SK-N-SH (cell line): ENCODE measurements at regions not wholly inside any gene's neighbourhood (a gene's known extent, or its start where the extent isn't known, plus 50 kb on each side); places are given as distances from the start of the nearest gene placed in this dataset.

Source experiments
- CTCF ChIA-PET: fragments of 300-600, 350-600 bp; formaldehyde crosslinking; extraction: SDS; loops from one replicate; lab custom pipeline; 2021; lab: Yijun Ruan, JAX
- POLR2A ChIA-PET: fragments of 350-600 bp; sonication (Branson Sonifier 250); formaldehyde crosslinking; extraction: SDS; loops from one replicate; lab custom pipeline; 2020; ENCODE audit warnings: antibody characterized with exemption, inconsistent platforms; lab: Yijun Ruan, JAX
- DNase-seq: peaks from one replicate; pipeline ENCODE4 v3.0.0; 2012
- H2AFZ ChIP-seq: fragments of 200-600 bp; sonication (generic); 2 replicates; pipeline ENCODE4 v1.8.1; 2016; ENCODE audit warnings: antibody characterized with exemption, mild to moderate bottlenecking, low read depth
- H3F3A ChIP-seq: fragments of 200-600 bp; sonication (generic); replicated peaks from 2 replicates; pipeline ENCODE3; 2016; ENCODE audit warnings: antibody characterized with exemption, mild to moderate bottlenecking; ENCODE audit not compliant: insufficient read depth
- H3K27ac ChIP-seq, 2 experiments: fragments of 200-500 bp in 1 of 2; fragments of 200-600 bp in 1 of 2; sonication (Bioruptor generic) in 1 of 2; sonication (generic), shearing (Covaris generic) in 1 of 2; 2 replicates each; pipeline versions ENCODE4 v1.5.1 to v1.6.1; 2014 to 2016; ENCODE audit warnings: low read depth in 2 of 2, inconsistent platforms in 1 of 2, low read length in 1 of 2, mild to moderate bottlenecking in 1 of 2, mixed read lengths in 1 of 2
- H3K27me3 ChIP-seq: fragments of 200-600 bp; sonication (generic), shearing (Covaris generic); 2 replicates; pipeline ENCODE4 v1.6.1; 2016; ENCODE audit warnings: mixed run types; ENCODE audit not compliant: insufficient read depth
- H3K36me3 ChIP-seq, 2 experiments: fragments of 200-500 bp in 1 of 2; fragments of 200-600 bp in 1 of 2; sonication (Bioruptor generic) in 1 of 2; sonication (generic) in 1 of 2; replicated peaks in 1 of 2; 2 replicates each; pipeline versions ENCODE3 to v1.5.1; 2014 to 2016; ENCODE audit warnings: low read length in 1 of 2, mild to moderate bottlenecking in 1 of 2; ENCODE audit not compliant: insufficient read depth in 2 of 2, control insufficient read depth in 1 of 2
- H3K4me1 ChIP-seq, 2 experiments: fragments of 200-500 bp in 1 of 2; fragments of 200-600 bp in 1 of 2; sonication (Bioruptor generic) in 1 of 2; sonication (generic), shearing (Covaris generic) in 1 of 2; 2 replicates each; pipeline versions ENCODE4 v1.5.1 to v1.6.1; 2014 to 2016; ENCODE audit warnings: low read depth in 1 of 2, low read length in 1 of 2, mixed run types in 1 of 2; ENCODE audit not compliant: insufficient read depth in 2 of 2, control insufficient read depth in 1 of 2
- H3K4me2 ChIP-seq: fragments of 200-600 bp; sonication (generic), shearing (Covaris generic); 2 replicates; pipeline ENCODE4 v1.6.1; 2017; ENCODE audit warnings: mixed run types
- H3K4me3 ChIP-seq, 2 experiments: fragments of 200-500 bp in 1 of 2; fragments of 200-600 bp in 1 of 2; sonication (Bioruptor generic) in 1 of 2; sonication (generic), shearing (Covaris generic) in 1 of 2; 2 replicates each; pipeline versions ENCODE4 v1.5.1 to v1.8.1; 2014 to 2016; ENCODE audit warnings: low read depth in 2 of 2, inconsistent platforms in 1 of 2, low read length in 1 of 2, mild to moderate bottlenecking in 1 of 2, mixed read lengths in 1 of 2, moderate library complexity in 1 of 2
- H3K79me2 ChIP-seq: fragments of 200-600 bp; sonication (generic); 2 replicates; pipeline ENCODE4 v1.8.1; 2017; ENCODE audit warnings: mild to moderate bottlenecking; ENCODE audit not compliant: insufficient read depth
- H3K9ac ChIP-seq: fragments of 200-600 bp; sonication (generic); 2 replicates; pipeline ENCODE4 v1.6.1; 2017; ENCODE audit warnings: mixed run types
- H3K9me2 ChIP-seq: fragments of 200-600 bp; sonication (generic); 2 replicates; pipeline ENCODE4 v1.6.1; 2017; ENCODE audit warnings: mixed run types
- H3K9me3 ChIP-seq: fragments of 200-600 bp; sonication (generic); 2 replicates; pipeline ENCODE4 v1.6.1; 2017; ENCODE audit warnings: mixed run types, mild to moderate bottlenecking, moderate library complexity
- H4K20me1 ChIP-seq: fragments of 200-600 bp; sonication (generic); 2 replicates; pipeline ENCODE4 v1.6.1; 2017; ENCODE audit warnings: mild to moderate bottlenecking, mixed run types; ENCODE audit not compliant: insufficient read depth
- ELF1 ChIP-seq: IDR thresholded peaks from 2 replicates; pipeline ENCODE4 v1.4.0; 2012
- EP300 ChIP-seq, 2 experiments: IDR thresholded peaks; 2 replicates each; pipeline versions ENCODE4 v1.4.0 to v1.6.1; 2012; ENCODE audit warnings: borderline replicate concordance in 1 of 2, low read depth in 1 of 2, low read length in 1 of 2
- EZH2phosphoT487 ChIP-seq: fragments of 200-600 bp; sonication (generic); IDR thresholded peaks from 2 replicates; pipeline ENCODE4 v1.6.1; 2017; ENCODE audit warnings: low read depth, mixed run types, mild to moderate bottlenecking, antibody characterized with exemption, moderate library complexity, borderline replicate concordance
- FOXJ3 ChIP-seq: sonication (generic); formaldehyde crosslinking; IDR thresholded peaks from 2 replicates; pipeline ENCODE4 v1.5.1; 2020; ENCODE audit warnings: mild to moderate bottlenecking, missing genetic modification reagents
- FOXM1 ChIP-seq: IDR thresholded peaks from 2 replicates; pipeline ENCODE4 v1.4.0; 2012; ENCODE audit warnings: low read depth, mild to moderate bottlenecking
- GABPA ChIP-seq: IDR thresholded peaks from 2 replicates; pipeline ENCODE4 v1.4.0; 2012; ENCODE audit warnings: low read depth, mild to moderate bottlenecking
- JUND ChIP-seq: IDR thresholded peaks from 2 replicates; pipeline ENCODE4 v1.4.0; 2012
- MEF2A ChIP-seq: IDR thresholded peaks from 2 replicates; pipeline ENCODE4 v1.4.0; 2012; ENCODE audit warnings: low read depth, borderline replicate concordance
- MXI1 ChIP-seq: IDR thresholded peaks from 2 replicates; pipeline ENCODE4 v1.6.1; 2012; ENCODE audit warnings: mild to moderate bottlenecking, low read depth, low read length, improper control_type of control experiment
- NFIC ChIP-seq: IDR thresholded peaks from 2 replicates; pipeline ENCODE4 v1.4.0; 2012; ENCODE audit warnings: borderline replicate concordance
- NRF1 ChIP-seq: IDR thresholded peaks from 2 replicates; pipeline ENCODE4 v1.6.1; 2012; ENCODE audit warnings: low read depth, mild to moderate bottlenecking, low read length
- PBX3 ChIP-seq: IDR thresholded peaks from 2 replicates; pipeline ENCODE4; 2012
- POLR2AphosphoS5 ChIP-seq: IDR thresholded peaks from 2 replicates; pipeline ENCODE4 v1.6.1; 2012; ENCODE audit warnings: low read depth, low read length
- RAD21 ChIP-seq: IDR thresholded peaks from 2 replicates; pipeline ENCODE4 v1.6.1; 2012; ENCODE audit warnings: mild to moderate bottlenecking, low read length
- RCOR1 ChIP-seq: fragments of 150-350 bp; IDR thresholded peaks from 2 replicates; pipeline ENCODE4 v1.6.1; 2017; ENCODE audit warnings: antibody characterized with exemption, low read length
- REST ChIP-seq: IDR thresholded peaks from 2 replicates; pipeline ENCODE4 v1.6.1; 2012; ENCODE audit warnings: mild to moderate bottlenecking, low read depth, low read length, moderate library complexity
- RFX5 ChIP-seq: IDR thresholded peaks from 2 replicates; pipeline ENCODE4 v1.6.1; 2012; ENCODE audit warnings: mild to moderate bottlenecking, improper control_type of control experiment, low read length
- RXRA ChIP-seq: IDR thresholded peaks from 2 replicates; pipeline ENCODE4 v1.4.0; 2012; ENCODE audit warnings: low read depth, mild to moderate bottlenecking, borderline replicate concordance
- SIN3A ChIP-seq: IDR thresholded peaks from 2 replicates; pipeline ENCODE4 v1.6.1; 2012; ENCODE audit warnings: low read depth, mild to moderate bottlenecking, low read length, moderate library complexity, borderline replicate concordance
- SMC3 ChIP-seq: IDR thresholded peaks from 2 replicates; pipeline ENCODE4 v1.6.1; 2012; ENCODE audit warnings: low read depth, low read length, improper control_type of control experiment
- TAF1 ChIP-seq: IDR thresholded peaks from 2 replicates; pipeline ENCODE4 v1.6.1; 2012; ENCODE audit warnings: low read depth, mild to moderate bottlenecking, low read length, moderate library complexity, borderline replicate concordance
- TCF12 ChIP-seq: IDR thresholded peaks from 2 replicates; pipeline ENCODE4 v1.4.0; 2012
- USF2 ChIP-seq: fragments of 150-350 bp; IDR thresholded peaks from 2 replicates; pipeline ENCODE4 v1.6.1; 2017; ENCODE audit warnings: antibody characterized with exemption, low read length, low read depth, borderline replicate concordance
- YY1 ChIP-seq: IDR thresholded peaks from 2 replicates; pipeline ENCODE4 v1.4.0; 2012; ENCODE audit warnings: low read depth, mild to moderate bottlenecking
- WGBS: methylation state at CpG from one replicate; pipeline ENCODE4 v1.1.6; 2017; ENCODE audit warnings: low lambda C conversion rate; 5-methylcytosine and 5-hydroxymethylcytosine counted together

GRCh38 chr2:79272616-79273015, 113.1 kb upstream of the REG3A start:
- CTCF ChIA-PET = no interaction called here
- H4K20me1 ChIP-seq = no peaks in the 10 kb centered on the region
- H3K9me2 ChIP-seq = no peaks in the 10 kb centered on the region
- H3K4me1 ChIP-seq = peaks cover 0 to 4% of the 10 kb centered on the region in 2 experiments; a peak in 2 of 4 replicates
- H3K27ac ChIP-seq = no peak overlapping the region
- no peak for DNase-seq
- TF ChIP-seq EZH2phosphoT487 (no peak), MEF2A (no peak), RXRA (no peak), ELF1 (no peak), USF2 (no peak), POLR2AphosphoS5 (no peak), EP300 (IDR thresholded peaks at IDR 0.05; ENCODE audit: borderline replicate concordance in 1 of 2, low read depth in 1 of 2, low read length in 1 of 2) (no peak), JUND (no peak), REST (no peak), RFX5 (no peak), FOXM1 (no peak), PBX3 (no peak)
- TF ChIP-seq, all 33 proteins: peak for 0
- H3K79me2 ChIP-seq = no peaks in the 10 kb centered on the region
- no peak overlapping the region for H3K9ac ChIP-seq
- H2AFZ ChIP-seq = no peak overlapping the region
- H3F3A ChIP-seq = no peaks in the 10 kb centered on the region
- H3K9me3 ChIP-seq = peaks cover 11% of the 10 kb centered on the region; the same call in 1 of the 2 replicates
- POLR2A ChIA-PET = no interaction called here
- no peak overlapping the region for H3K4me2 ChIP-seq
- H3K27me3 ChIP-seq = no peaks in the 10 kb centered on the region
- H3K36me3 ChIP-seq = no peaks in the 10 kb centered on the region
- H3K4me3 ChIP-seq = no peak overlapping the region

GRCh38 chr2:79271456-79271855, 111.9 kb upstream of the REG3A start:
- H2AFZ ChIP-seq = no peak overlapping the region
- 5% methylated on average over 3 of the region's 3 CpGs for WGBS
- no peaks in the 10 kb centered on the region for H3F3A ChIP-seq
- no peaks in the 10 kb centered on the region for H3K79me2 ChIP-seq
- no peak overlapping the region for H3K27ac ChIP-seq
- H3K9me2 ChIP-seq = no peaks in the 10 kb centered on the region
- H3K4me3 ChIP-seq = no peak overlapping the region
- ChIA-PET CTCF (interaction anchor here (0.7 to 0.8 kb wide), 2 partner anchors 37 to 48 kb away, joined by 3 read pairs; no protein-coding TSS in a partner anchor), POLR2A (no interaction called here)
- no peaks in the 10 kb centered on the region for H3K36me3 ChIP-seq
- H3K27me3 ChIP-seq = no peaks in the 10 kb centered on the region
- H4K20me1 ChIP-seq = no peaks in the 10 kb centered on the region
- H3K9me3 ChIP-seq = peaks cover 11% of the 10 kb centered on the region; the same call in 1 of the 2 replicates
- H3K4me2 ChIP-seq = no peak overlapping the region
- H3K9ac ChIP-seq = no peak overlapping the region
- no peak for DNase-seq
- H3K4me1 ChIP-seq = peaks cover 0 to 4% of the 10 kb centered on the region in 2 experiments; a peak in 2 of 4 replicates
- TF ChIP-seq RCOR1 (no peak), NRF1 (no peak), GABPA (no peak), TCF12 (no peak), FOXM1 (no peak), RXRA (no peak), MEF2A (no peak), SMC3 (no peak), JUND (no peak), YY1 (no peak), POLR2AphosphoS5 (no peak), FOXJ3 (CRISPR knock-in tag) (no peak), TAF1 (no peak), USF2 (no peak), EZH2phosphoT487 (no peak), RAD21 (no peak), SIN3A (no peak), MXI1 (no peak), NFIC (no peak)
